BJ (cell line): ENCODE measurements at regions not wholly inside any gene's neighbourhood (a gene's known extent, or its start where the extent isn't known, plus 50 kb on each side); places are given as distances from the start of the nearest gene placed in this dataset.

Experiments used
- CTCF ChIA-PET: fragments of 350-600 bp; formaldehyde crosslinking; extraction: SDS; loops from one replicate; lab custom pipeline; 2021; ENCODE audit warnings: antibody characterized with exemption, inconsistent platforms; lab: Yijun Ruan, JAX
- POLR2A ChIA-PET: fragments of 300-600 bp; sonication (Branson Sonifier 250); formaldehyde crosslinking; extraction: SDS; loops from one replicate; lab custom pipeline; 2021; ENCODE audit warnings: antibody characterized with exemption; lab: Charles Lee
- DNase-seq: peaks from one replicate; pipeline ENCODE4 v3.0.0-alpha.2; 2011; ENCODE audit warnings: low read depth
- H3K27me3 ChIP-seq: 2 replicates; pipeline ENCODE4 v1.6.0; 2011; ENCODE audit warnings: low read length; ENCODE audit not compliant: control insufficient read depth, insufficient read depth
- H3K36me3 ChIP-seq: 2 replicates; pipeline ENCODE4 v1.5.1; 2011; ENCODE audit warnings: low read length; ENCODE audit not compliant: control insufficient read depth, insufficient read depth
- H3K4me3 ChIP-seq: 2 replicates; pipeline ENCODE4 v1.5.1; 2011; ENCODE audit warnings: low read depth, mild to moderate bottlenecking, control low read depth, low read length
- CTCF ChIP-seq: IDR thresholded peaks from 2 replicates; pipeline ENCODE4 v1.5.1; 2011; ENCODE audit warnings: low read depth, mild to moderate bottlenecking, control low read depth, inconsistent platforms, low read length, moderate library complexity; ENCODE audit not compliant: insufficient read depth

DNA sequence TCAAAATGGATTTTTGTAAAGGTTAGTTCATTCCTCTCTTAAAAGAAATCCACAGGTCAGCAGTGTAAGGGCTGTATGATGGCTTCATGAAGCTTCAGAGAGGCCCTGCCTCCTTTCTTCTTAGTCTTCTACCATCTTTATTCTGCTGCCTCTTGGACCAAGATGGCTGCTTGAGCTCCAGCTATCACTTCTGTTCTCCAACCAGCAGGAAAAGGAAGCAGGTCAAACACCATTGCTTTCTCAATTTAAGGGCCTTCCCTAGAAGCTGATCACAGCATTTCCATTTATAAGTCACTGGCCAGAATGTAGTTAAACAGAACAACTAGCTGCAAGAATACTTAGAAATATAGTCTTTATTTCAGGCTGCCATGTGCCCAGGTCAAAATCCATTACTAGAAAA is 336.8 kb upstream of the KLF3 start:
- peaks cover 2% of the 10 kb centered on the region; the same call in 1 of the 2 replicates for H3K27me3 ChIP-seq
- ChIA-PET POLR2A (no interaction called here), CTCF (no interaction called here)
- H3K4me3 ChIP-seq = no peak overlapping the region
- no peaks in the 10 kb centered on the region for H3K36me3 ChIP-seq
- DNase-seq = no peak
- TF ChIP-seq CTCF = no peak

- ChIA-PET POLR2A (no interaction called here), CTCF (interaction anchor here (0.6 kb wide), 1 partner anchor 10 kb away, joined by 4 read pairs; no protein-coding TSS in a partner anchor)
- no peaks in the 10 kb centered on the region for H3K36me3 ChIP-seq
- TF ChIP-seq CTCF = no peak
- no peak for DNase-seq
- peaks cover 2% of the 10 kb centered on the region; the same call in 1 of the 2 replicates for H3K27me3 ChIP-seq
- H3K4me3 ChIP-seq = no peak overlapping the region
Observed at GRCh38 chr4:38328989-38329729, 334.8 kb upstream of the KLF3 start.

GRCh38 chr4:38330321-38330720 is 333.7 kb upstream of the KLF3 start:
- ChIA-PET CTCF (interaction anchor here (1.6 kb wide), 1 partner anchor 10 kb away, joined by 11 read pairs; no protein-coding TSS in a partner anchor), POLR2A (no interaction called here)
- TF ChIP-seq CTCF = no peak
- DNase-seq = no peak
- no peaks in the 10 kb centered on the region for H3K36me3 ChIP-seq
- no peak overlapping the region for H3K4me3 ChIP-seq
- peaks cover 2% of the 10 kb centered on the region; the same call in 1 of the 2 replicates for H3K27me3 ChIP-seq

DNA sequence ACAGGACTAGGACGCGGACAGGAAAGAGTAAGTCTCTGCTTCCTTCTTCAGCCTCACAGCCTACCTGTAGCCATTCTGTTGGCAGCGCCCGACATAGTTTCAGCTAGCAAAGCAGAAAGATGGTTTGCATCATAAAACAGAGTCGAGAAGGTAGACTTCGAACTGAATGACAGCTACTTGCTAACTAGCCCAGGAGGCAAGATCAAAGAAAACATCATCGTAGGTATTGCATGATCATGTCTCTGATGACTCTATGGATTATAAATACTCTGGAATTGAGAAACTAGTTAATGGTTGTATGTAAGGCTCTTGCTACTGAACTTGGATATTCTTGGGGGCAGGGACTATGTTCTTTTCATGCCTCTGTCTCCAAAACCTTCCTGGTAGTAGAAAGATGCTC is 333.1 kb upstream of the KLF3 start:
- Histone ChIP-seq H3K4me3 (no peak overlapping the region), H3K27me3 (peaks cover 2% of the 10 kb centered on the region; the same call in 1 of the 2 replicates), H3K36me3 (no peaks in the 10 kb centered on the region)
- ChIA-PET CTCF (interaction anchor here (1.6 kb wide), 1 partner anchor 11 kb away, joined by 11 read pairs; no protein-coding TSS in a partner anchor), POLR2A (no interaction called here)
- no peak for DNase-seq
- no peak for TF ChIP-seq CTCF

- DNase-seq = no peak
- peaks cover 2% of the 10 kb centered on the region; the same call in 1 of the 2 replicates for H3K27me3 ChIP-seq
- H3K4me3 ChIP-seq = no peak overlapping the region
- ChIA-PET POLR2A (no interaction called here), CTCF (no interaction called here)
- no peak for TF ChIP-seq CTCF
- no peaks in the 10 kb centered on the region for H3K36me3 ChIP-seq
Observed at GRCh38 chr4:38332699-38333098, 331.3 kb upstream of the KLF3 start.
